ENCODE measurements at regions not wholly inside any gene's neighbourhood (a gene's known extent, or its start where the extent isn't known, plus 50 kb on each side); places are given as distances from the start of the nearest gene placed in this dataset.
A peak's percentile ranks its signal among the peaks of the same experiment; 100 is the strongest.

DNA sequence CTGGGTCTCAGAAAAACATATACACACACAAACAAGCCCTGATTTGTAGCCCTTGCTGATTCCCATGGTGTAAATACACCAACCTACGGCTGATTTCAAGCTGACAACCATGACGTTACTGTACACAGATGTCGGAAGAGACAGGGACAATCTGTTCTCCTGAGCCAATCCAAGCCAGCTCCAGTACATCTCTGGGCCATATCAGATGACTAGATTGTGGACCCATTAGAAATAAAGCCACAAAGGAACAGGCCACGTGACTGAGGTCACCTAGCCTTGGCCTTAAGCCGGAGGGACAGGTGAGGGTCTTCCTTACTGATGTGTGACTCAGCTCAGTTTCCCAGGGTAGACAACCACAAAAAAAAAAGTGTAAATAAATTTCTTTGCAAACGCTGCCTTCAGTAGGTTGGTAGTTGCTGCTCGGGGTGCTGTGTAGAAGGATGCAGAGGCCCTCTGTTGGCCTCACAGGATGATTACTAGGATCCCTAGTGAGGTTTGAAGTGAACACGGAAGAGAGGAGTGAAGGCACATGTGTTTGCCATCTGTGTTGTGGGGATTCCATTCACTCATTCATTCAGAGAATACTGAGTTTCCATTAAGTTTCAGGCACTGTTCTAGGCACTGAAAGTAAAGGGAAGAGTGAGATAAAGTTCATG is 99.0 kb upstream of the LARGE1 start:
- peak; percentile 1 for DNase-seq (ENCODE audit: low read depth)

DNA sequence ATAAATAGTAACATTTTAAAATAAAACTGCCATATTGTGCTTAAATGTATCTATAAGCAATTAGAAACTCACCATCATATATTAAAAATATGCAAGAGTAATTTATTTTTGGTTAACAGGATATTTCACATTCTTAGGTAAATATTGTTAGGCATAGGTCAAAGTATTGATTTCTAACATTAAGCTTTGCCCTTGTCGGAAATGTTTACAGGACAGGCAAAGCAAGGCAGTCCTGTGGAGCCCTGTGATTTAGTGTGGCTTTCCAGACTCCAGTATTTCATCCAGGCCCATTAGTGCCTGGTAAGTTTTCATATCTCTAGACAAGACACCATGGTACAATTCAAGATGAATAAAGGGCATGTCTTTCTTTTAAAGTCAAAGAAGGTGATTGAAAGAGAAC is 114.9 kb upstream of the LARGE1 start:
- TF ChIP-seq, protein P1, sequence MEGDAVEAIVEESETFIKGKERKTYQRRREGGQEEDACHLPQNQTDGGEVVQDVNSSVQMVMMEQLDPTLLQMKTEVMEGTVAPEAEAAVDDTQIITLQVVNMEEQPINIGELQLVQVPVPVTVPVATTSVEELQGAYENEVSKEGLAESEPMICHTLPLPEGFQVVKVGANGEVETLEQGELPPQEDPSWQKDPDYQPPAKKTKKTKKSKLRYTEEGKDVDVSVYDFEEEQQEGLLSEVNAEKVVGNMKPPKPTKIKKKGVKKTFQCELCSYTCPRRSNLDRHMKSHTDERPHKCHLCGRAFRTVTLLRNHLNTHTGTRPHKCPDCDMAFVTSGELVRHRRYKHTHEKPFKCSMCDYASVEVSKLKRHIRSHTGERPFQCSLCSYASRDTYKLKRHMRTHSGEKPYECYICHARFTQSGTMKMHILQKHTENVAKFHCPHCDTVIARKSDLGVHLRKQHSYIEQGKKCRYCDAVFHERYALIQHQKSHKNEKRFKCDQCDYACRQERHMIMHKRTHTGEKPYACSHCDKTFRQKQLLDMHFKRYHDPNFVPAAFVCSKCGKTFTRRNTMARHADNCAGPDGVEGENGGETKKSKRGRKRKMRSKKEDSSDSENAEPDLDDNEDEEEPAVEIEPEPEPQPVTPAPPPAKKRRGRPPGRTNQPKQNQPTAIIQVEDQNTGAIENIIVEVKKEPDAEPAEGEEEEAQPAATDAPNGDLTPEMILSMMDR (IDR thresholded peaks at IDR 0.05; ENCODE audit: low read depth, low read length): no peak
- no peak for TF ChIP-seq POLR2A (IDR thresholded peaks at IDR 0.05; ENCODE audit: extremely low read depth, insufficient read length)
- TF ChIP-seq, protein P2, sequence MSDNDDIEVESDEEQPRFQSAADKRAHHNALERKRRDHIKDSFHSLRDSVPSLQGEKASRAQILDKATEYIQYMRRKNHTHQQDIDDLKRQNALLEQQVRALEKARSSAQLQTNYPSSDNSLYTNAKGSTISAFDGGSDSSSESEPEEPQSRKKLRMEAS (IDR thresholded peaks at IDR 0.05; ENCODE audit: low read depth, low read length): no peak
- TF ChIP-seq MYC (IDR thresholded peaks at IDR 0.05; ENCODE audit: low read depth, low read length): no peak
- no peak overlapping the region for H3K4me3 ChIP-seq (ENCODE audit: low read depth, low read length)
- no peak for DNase-seq (ENCODE audit: low read depth)

More for the DNA sequence above, 99.0 kb upstream of the LARGE1 start:
- no peak overlapping the region for H3K4me3 ChIP-seq (ENCODE audit: low read depth, low read length)
- TF ChIP-seq, protein P1 (IDR thresholded peaks at IDR 0.05; ENCODE audit: low read depth, low read length): no peak
- no peak for TF ChIP-seq MYC (IDR thresholded peaks at IDR 0.05; ENCODE audit: low read depth, low read length)
- TF ChIP-seq, protein P2 (IDR thresholded peaks at IDR 0.05; ENCODE audit: low read depth, low read length): no peak
- no peak for TF ChIP-seq POLR2A (IDR thresholded peaks at IDR 0.05; ENCODE audit: extremely low read depth, insufficient read length)

- no peak overlapping the region for H3K4me3 ChIP-seq (ENCODE audit: low read depth, low read length)
- DNase-seq (ENCODE audit: low read depth): peak; percentile 28
- TF ChIP-seq MYC (IDR thresholded peaks at IDR 0.05; ENCODE audit: low read depth, low read length) (no peak), POLR2A (IDR thresholded peaks at IDR 0.05; ENCODE audit: extremely low read depth, insufficient read length) (no peak)
- TF ChIP-seq, protein P1 (IDR thresholded peaks at IDR 0.05; ENCODE audit: low read depth, low read length): no peak
- TF ChIP-seq, protein P2 (IDR thresholded peaks at IDR 0.05; ENCODE audit: low read depth, low read length): no peak
Measured at GRCh38 chr22:34036931-34037330, 116.7 kb upstream of the LARGE1 start.

DNA sequence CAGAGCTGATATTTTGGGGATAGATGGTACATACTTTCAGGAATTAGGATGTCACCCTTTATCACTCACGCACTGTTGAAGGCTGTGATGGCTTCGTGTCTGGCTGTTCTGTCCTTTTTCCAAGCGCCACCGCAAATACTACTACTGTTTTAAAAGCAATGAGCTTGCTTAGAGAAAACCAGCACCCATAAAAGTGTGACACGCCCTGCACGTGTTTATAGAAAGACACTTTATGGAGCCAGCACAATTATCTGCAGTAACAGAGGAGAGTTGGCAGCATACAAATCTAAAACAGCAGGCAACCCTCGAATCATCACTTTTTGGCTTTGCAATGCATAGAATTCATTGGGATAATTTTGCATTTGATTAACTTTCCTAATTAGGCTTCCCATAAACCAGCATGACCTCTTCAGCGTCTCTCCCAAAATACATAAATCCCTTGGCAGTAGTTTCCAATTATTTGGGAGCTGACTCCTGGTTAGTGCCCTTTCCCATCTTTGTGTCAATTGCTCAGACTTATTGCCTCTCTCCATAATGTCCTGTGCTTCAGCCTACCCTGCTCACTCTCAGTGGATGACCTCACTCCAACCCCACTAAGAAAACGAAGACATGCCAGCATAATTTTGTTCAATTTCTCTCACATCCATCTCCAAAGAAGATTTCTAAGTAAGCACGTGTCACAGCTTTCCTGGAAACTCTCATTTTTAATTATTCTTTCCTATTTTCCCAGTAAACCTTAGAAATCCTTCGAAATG is 118.7 kb upstream of the LARGE1 start:
- H3K4me3 ChIP-seq (ENCODE audit: low read depth, low read length): no peak overlapping the region
- no peak for DNase-seq (ENCODE audit: low read depth)
- TF ChIP-seq, protein P2 (IDR thresholded peaks at IDR 0.05; ENCODE audit: low read depth, low read length): no peak
- TF ChIP-seq POLR2A (IDR thresholded peaks at IDR 0.05; ENCODE audit: extremely low read depth, insufficient read length) (no peak), MYC (IDR thresholded peaks at IDR 0.05; ENCODE audit: low read depth, low read length) (no peak)
- TF ChIP-seq, protein P1 (IDR thresholded peaks at IDR 0.05; ENCODE audit: low read depth, low read length): no peak

GRCh38 chr22:34045311-34045710 is 125.0 kb upstream of the LARGE1 start:
- DNase-seq (ENCODE audit: low read depth): no peak
- no peak overlapping the region for H3K4me3 ChIP-seq (ENCODE audit: low read depth, low read length)
- TF ChIP-seq MYC (IDR thresholded peaks at IDR 0.05; ENCODE audit: low read depth, low read length): no peak
- TF ChIP-seq, protein P2 (IDR thresholded peaks at IDR 0.05; ENCODE audit: low read depth, low read length): no peak
- TF ChIP-seq, protein P1 (IDR thresholded peaks at IDR 0.05; ENCODE audit: low read depth, low read length): no peak
- no peak for TF ChIP-seq POLR2A (IDR thresholded peaks at IDR 0.05; ENCODE audit: extremely low read depth, insufficient read length)
